ENCODE measurements at regions not wholly inside any gene's neighbourhood (a gene's known extent, or its start where the extent isn't known, plus 50 kb on each side); places are given as distances from the start of the nearest gene placed in this dataset.

GRCh38 chr20:60959971-60960370 is 292.1 kb upstream of the CDH4 start:
- DNase-seq = no peak
- in situ Hi-C loops (cut with HindIII; ENCODE audit: low pct_ligation_motif_present, low pct_unique_long_range_greater_than_20kb, low sequenced_read_pairs) = no loop called here

GRCh38 chr20:60960500-60960899 is 291.6 kb upstream of the CDH4 start:
- no peak for DNase-seq
- in situ Hi-C loops (cut with HindIII; ENCODE audit: low pct_ligation_motif_present, low pct_unique_long_range_greater_than_20kb, low sequenced_read_pairs) = no loop called here

- DNase-seq = no peak
- in situ Hi-C loops (cut with HindIII; ENCODE audit: low pct_ligation_motif_present, low pct_unique_long_range_greater_than_20kb, low sequenced_read_pairs) = no loop called here
Measured at GRCh38 chr20:60961551-60961950, 290.5 kb upstream of the CDH4 start.

GRCh38 chr20:60962367-60963045 is 289.6 kb upstream of the CDH4 start:
- DNase-seq = no peak
- in situ Hi-C loops (cut with HindIII; ENCODE audit: low pct_ligation_motif_present, low pct_unique_long_range_greater_than_20kb, low sequenced_read_pairs) = no loop called here

- in situ Hi-C loops (cut with HindIII; ENCODE audit: low pct_ligation_motif_present, low pct_unique_long_range_greater_than_20kb, low sequenced_read_pairs) = no loop called here
Measured at GRCh38 chr20:60963146-60963545, 288.9 kb upstream of the CDH4 start.

GRCh38 chr20:60964911-60965310 is 287.1 kb upstream of the CDH4 start:
- in situ Hi-C loops (cut with HindIII; ENCODE audit: low pct_ligation_motif_present, low pct_unique_long_range_greater_than_20kb, low sequenced_read_pairs) = no loop called here
- no peak for DNase-seq

More at GRCh38 chr20:60963146-60963545, 288.9 kb upstream of the CDH4 start:
- DNase-seq = no peak

GRCh38 chr20:60966031-60966430 is 286.0 kb upstream of the CDH4 start:
- in situ Hi-C loops (cut with HindIII; ENCODE audit: low pct_ligation_motif_present, low pct_unique_long_range_greater_than_20kb, low sequenced_read_pairs) = no loop called here
- DNase-seq = no peak

- in situ Hi-C loops (cut with HindIII; ENCODE audit: low pct_ligation_motif_present, low pct_unique_long_range_greater_than_20kb, low sequenced_read_pairs) = no loop called here
- DNase-seq = no peak
Measured at GRCh38 chr20:60966766-60967165, 285.3 kb upstream of the CDH4 start.

GRCh38 chr20:60967431-60968316 is 284.4 kb upstream of the CDH4 start:
- no peak for DNase-seq
- in situ Hi-C loops (cut with HindIII; ENCODE audit: low pct_ligation_motif_present, low pct_unique_long_range_greater_than_20kb, low sequenced_read_pairs) = no loop called here

- DNase-seq = no peak
- in situ Hi-C loops (cut with HindIII; ENCODE audit: low pct_ligation_motif_present, low pct_unique_long_range_greater_than_20kb, low sequenced_read_pairs) = no loop called here
Measured at GRCh38 chr20:60968853-60969720, 283.0 kb upstream of the CDH4 start.

GRCh38 chr20:60970601-60971000 is 281.5 kb upstream of the CDH4 start:
- no peak for DNase-seq
- in situ Hi-C loops (cut with HindIII; ENCODE audit: low pct_ligation_motif_present, low pct_unique_long_range_greater_than_20kb, low sequenced_read_pairs) = no loop called here

GRCh38 chr20:60974022-60974421 is 278.0 kb upstream of the CDH4 start:
- in situ Hi-C loops (cut with HindIII; ENCODE audit: low pct_ligation_motif_present, low pct_unique_long_range_greater_than_20kb, low sequenced_read_pairs) = no loop called here
- no peak for DNase-seq

- no peak for DNase-seq
- in situ Hi-C loops (cut with HindIII; ENCODE audit: low pct_ligation_motif_present, low pct_unique_long_range_greater_than_20kb, low sequenced_read_pairs) = no loop called here
Measured at GRCh38 chr20:60974441-60974945, 277.6 kb upstream of the CDH4 start.

- no peak for DNase-seq
- in situ Hi-C loops (cut with HindIII; ENCODE audit: low pct_ligation_motif_present, low pct_unique_long_range_greater_than_20kb, low sequenced_read_pairs) = no loop called here
Measured at GRCh38 chr20:60976139-60976538, 275.9 kb upstream of the CDH4 start.

GRCh38 chr20:60976913-60977312 is 275.1 kb upstream of the CDH4 start:
- in situ Hi-C loops (cut with HindIII; ENCODE audit: low pct_ligation_motif_present, low pct_unique_long_range_greater_than_20kb, low sequenced_read_pairs) = no loop called here
- no peak for DNase-seq

GRCh38 chr20:60977901-60978300 is 274.2 kb upstream of the CDH4 start:
- in situ Hi-C loops (cut with HindIII; ENCODE audit: low pct_ligation_motif_present, low pct_unique_long_range_greater_than_20kb, low sequenced_read_pairs) = no loop called here
- no peak for DNase-seq

GRCh38 chr20:60984666-60985065 is 267.4 kb upstream of the CDH4 start:
- no peak for DNase-seq
- in situ Hi-C loops (cut with HindIII; ENCODE audit: low pct_ligation_motif_present, low pct_unique_long_range_greater_than_20kb, low sequenced_read_pairs) = no loop called here

- in situ Hi-C loops (cut with HindIII; ENCODE audit: low pct_ligation_motif_present, low pct_unique_long_range_greater_than_20kb, low sequenced_read_pairs) = no loop called here
Measured at GRCh38 chr20:60986506-60987156, 265.4 kb upstream of the CDH4 start.

More at GRCh38 chr20:60986506-60987156, 265.4 kb upstream of the CDH4 start:
- DNase-seq = no peak
